ENCODE measurements at regions not wholly inside any gene's neighbourhood (a gene's known extent, or its start where the extent isn't known, plus 50 kb on each side); places are given as distances from the start of the nearest gene placed in this dataset.

DNA sequence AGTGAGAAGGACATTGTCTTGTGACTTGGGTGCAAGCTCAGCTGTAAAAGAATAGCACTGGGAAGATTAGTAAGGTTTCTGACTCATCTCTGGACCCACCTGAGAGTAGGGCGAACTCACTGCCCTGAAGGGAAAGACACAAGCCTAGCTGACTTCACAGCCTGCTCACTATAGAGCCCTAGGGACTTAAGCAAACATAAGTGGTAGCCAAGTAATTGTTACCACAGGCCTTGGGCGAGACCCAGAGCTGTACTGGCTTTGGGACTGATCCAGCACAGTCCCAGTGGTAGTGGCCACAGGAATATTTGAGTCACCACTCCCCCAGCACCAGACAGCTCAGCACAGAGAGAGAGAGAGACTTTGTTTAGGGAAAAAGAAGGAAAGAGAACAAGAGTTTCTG is 429.9 kb downstream of the TBL1XR1 start:
- no peak for TF ChIP-seq SP1 (CRISPR knock-in tag; conservative IDR thresholded peaks at IDR 0.05)
- TF ChIP-seq ETV6 (CRISPR knock-in tag; IDR thresholded peaks at IDR 0.05): no peak
- TF ChIP-seq, protein P1, sequence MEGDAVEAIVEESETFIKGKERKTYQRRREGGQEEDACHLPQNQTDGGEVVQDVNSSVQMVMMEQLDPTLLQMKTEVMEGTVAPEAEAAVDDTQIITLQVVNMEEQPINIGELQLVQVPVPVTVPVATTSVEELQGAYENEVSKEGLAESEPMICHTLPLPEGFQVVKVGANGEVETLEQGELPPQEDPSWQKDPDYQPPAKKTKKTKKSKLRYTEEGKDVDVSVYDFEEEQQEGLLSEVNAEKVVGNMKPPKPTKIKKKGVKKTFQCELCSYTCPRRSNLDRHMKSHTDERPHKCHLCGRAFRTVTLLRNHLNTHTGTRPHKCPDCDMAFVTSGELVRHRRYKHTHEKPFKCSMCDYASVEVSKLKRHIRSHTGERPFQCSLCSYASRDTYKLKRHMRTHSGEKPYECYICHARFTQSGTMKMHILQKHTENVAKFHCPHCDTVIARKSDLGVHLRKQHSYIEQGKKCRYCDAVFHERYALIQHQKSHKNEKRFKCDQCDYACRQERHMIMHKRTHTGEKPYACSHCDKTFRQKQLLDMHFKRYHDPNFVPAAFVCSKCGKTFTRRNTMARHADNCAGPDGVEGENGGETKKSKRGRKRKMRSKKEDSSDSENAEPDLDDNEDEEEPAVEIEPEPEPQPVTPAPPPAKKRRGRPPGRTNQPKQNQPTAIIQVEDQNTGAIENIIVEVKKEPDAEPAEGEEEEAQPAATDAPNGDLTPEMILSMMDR (IDR thresholded peaks at IDR 0.05): no peak

Measured in WTC11 (cell line).